ENCODE measurements at regions not wholly inside any gene's neighbourhood (a gene's known extent, or its start where the extent isn't known, plus 50 kb on each side); places are given as distances from the start of the nearest gene placed in this dataset. TPM values are rescaled to one million over a fixed set of nuclear protein-coding genes. Genes with fewer than 3 reads are reported as not detected.

- Histone ChIP-seq H3K9me3 (ENCODE audit: low read length) (no peaks in the 10 kb centered on the region), H3K27ac (ENCODE audit: low read depth, low read length, poor library complexity, severe bottlenecking) (no peak overlapping the region), H3K79me2 (ENCODE audit: insufficient read depth, low read depth, low read length) (no peaks in the 10 kb centered on the region), H3K4me1 (ENCODE audit: insufficient read depth, low read length, poor library complexity, severe bottlenecking) (no peaks in the 10 kb centered on the region), H3K4me2 (ENCODE audit: low read length) (no peak overlapping the region), H3K36me3 (ENCODE audit: insufficient read depth, low read length) (no peaks in the 10 kb centered on the region), H2AFZ (ENCODE audit: low read length) (no peak overlapping the region), H3K4me3 (ENCODE audit: low read depth, low read length, poor library complexity, severe bottlenecking) (no peak overlapping the region), H3K9me2 (ENCODE audit: insufficient read depth, low read length) (no peaks in the 10 kb centered on the region), H4K20me1 (ENCODE audit: insufficient read depth, low read length) (no peaks in the 10 kb centered on the region)
- no peak for TF ChIP-seq CTCF (conservative IDR thresholded peaks at IDR 0.05; ENCODE audit: low read length)
- TF ChIP-seq EZH2phosphoT487 (IDR thresholded peaks at IDR 0.05; ENCODE audit: borderline replicate concordance, low read depth, low read length), result no peak
- DNase-seq (ENCODE audit: low spot score), result no peak
- CTCF ChIA-PET (ENCODE audit: unreplicated experiment), result no interaction called here
- intact Hi-C loops (cut with micrococcal nuclease; ENCODE audit: unreplicated experiment), result no loop called here
- BruUV-seq (replicated peaks), result no TSS peak
- POLR2A ChIA-PET, result no interaction called here
Observed at GRCh38 chr6:85706272-85706671, 63.6 kb upstream of the SYNCRIP start.

- H3K9me2 ChIP-seq (ENCODE audit: insufficient read depth, low read length), result no peaks in the 10 kb centered on the region
- no peaks in the 10 kb centered on the region for H4K20me1 ChIP-seq (ENCODE audit: insufficient read depth, low read length)
- H3K9me3 ChIP-seq (ENCODE audit: low read length), result no peaks in the 10 kb centered on the region
- no peak overlapping the region for H3K27ac ChIP-seq (ENCODE audit: low read depth, low read length, poor library complexity, severe bottlenecking)
- H3K4me1 ChIP-seq (ENCODE audit: insufficient read depth, low read length, poor library complexity, severe bottlenecking), result no peaks in the 10 kb centered on the region
- ChIA-PET CTCF (ENCODE audit: unreplicated experiment) (no interaction called here), POLR2A (interaction anchor here (1.4 kb wide), 1 partner anchor 60 kb away, joined by 3 read pairs; no protein-coding TSS in a partner anchor)
- TF ChIP-seq EZH2phosphoT487 (IDR thresholded peaks at IDR 0.05; ENCODE audit: borderline replicate concordance, low read depth, low read length), result no peak
- no peak for TF ChIP-seq CTCF (conservative IDR thresholded peaks at IDR 0.05; ENCODE audit: low read length)
- H3K4me3 ChIP-seq (ENCODE audit: low read depth, low read length, poor library complexity, severe bottlenecking), result no peak overlapping the region
- H3K4me2 ChIP-seq (ENCODE audit: low read length), result no peak overlapping the region
- no TSS peak for BruUV-seq (replicated peaks)
- H3K79me2 ChIP-seq (ENCODE audit: insufficient read depth, low read depth, low read length), result no peaks in the 10 kb centered on the region
- intact Hi-C loops (cut with micrococcal nuclease; ENCODE audit: unreplicated experiment), result no loop called here
- no peak for DNase-seq (ENCODE audit: low spot score)
- H2AFZ ChIP-seq (ENCODE audit: low read length), result no peak overlapping the region
- no peaks in the 10 kb centered on the region for H3K36me3 ChIP-seq (ENCODE audit: insufficient read depth, low read length)
Observed at GRCh38 chr6:85705220-85705619, 62.5 kb upstream of the SYNCRIP start.

- no peak overlapping the region for H3K4me3 ChIP-seq (ENCODE audit: low read depth, low read length, poor library complexity, severe bottlenecking)
- no peak overlapping the region for H2AFZ ChIP-seq (ENCODE audit: low read length)
- TF ChIP-seq CTCF (conservative IDR thresholded peaks at IDR 0.05; ENCODE audit: low read length) (no peak), EZH2phosphoT487 (IDR thresholded peaks at IDR 0.05; ENCODE audit: borderline replicate concordance, low read depth, low read length) (no peak)
- intact Hi-C loops (cut with micrococcal nuclease; ENCODE audit: unreplicated experiment), result no loop called here
- no peaks in the 10 kb centered on the region for H3K9me3 ChIP-seq (ENCODE audit: low read length)
- CTCF ChIA-PET (ENCODE audit: unreplicated experiment), result no interaction called here
- no peaks in the 10 kb centered on the region for H3K36me3 ChIP-seq (ENCODE audit: insufficient read depth, low read length)
- no peak overlapping the region for H3K4me2 ChIP-seq (ENCODE audit: low read length)
- no peaks in the 10 kb centered on the region for H3K4me1 ChIP-seq (ENCODE audit: insufficient read depth, low read length, poor library complexity, severe bottlenecking)
- BruUV-seq (replicated peaks), result no TSS peak
- H4K20me1 ChIP-seq (ENCODE audit: insufficient read depth, low read length), result no peaks in the 10 kb centered on the region
- H3K27ac ChIP-seq (ENCODE audit: low read depth, low read length, poor library complexity, severe bottlenecking), result no peak overlapping the region
- DNase-seq (ENCODE audit: low spot score), result no peak
- no peaks in the 10 kb centered on the region for H3K9me2 ChIP-seq (ENCODE audit: insufficient read depth, low read length)
- H3K79me2 ChIP-seq (ENCODE audit: insufficient read depth, low read depth, low read length), result no peaks in the 10 kb centered on the region
- POLR2A ChIA-PET, result no interaction called here
Observed at GRCh38 chr6:85703406-85703805, 60.7 kb upstream of the SYNCRIP start.

Small RNA genes in the stretch of these regions (small RNA-seq; reads per million reads assigned to genes)
- gene RF00019 (not detected), gene RN7SL643P (not detected), gene RNU4-12P (not detected), gene RNU4-72P (not detected), gene SMIM11P1 (not detected)

Data from OCI-LY7 (cell line).